ENCODE measurements at regions not wholly inside any gene's neighbourhood (a gene's known extent, or its start where the extent isn't known, plus 50 kb on each side); places are given as distances from the start of the nearest gene placed in this dataset.
"Not testable (repeated sequence)": the region's sequence is repeated elsewhere in the genome, so short reads cannot be mapped to it uniquely, and the experiment has no call there.

- H3K27me3 ChIP-seq: no peaks in the 10 kb centered on the region
- H3K4me3 ChIP-seq: no peak overlapping the region
- WGBS, 4 donors: 83 to 89% (median 86%) methylated on average over 8 to 9 of the region's 9 CpGs
- no peaks in the 10 kb centered on the region for H3K4me1 ChIP-seq
- no peaks in the 10 kb centered on the region for H3K9me3 ChIP-seq
- intact Hi-C loops (cut with DNase I): loop anchor here in 3 of 10 donors (10.0 kb wide), 2 partner anchors 221 to 1791 kb away; no protein-coding TSS in a partner anchor
- ATAC-seq: no peak
- H3K36me3 ChIP-seq: no peaks in the 10 kb centered on the region
- TF ChIP-seq POLR2A (IDR thresholded peaks at IDR 0.05) (no peak), CTCF (IDR thresholded peaks at IDR 0.05) (no peak)
- H3K27ac ChIP-seq: no peak overlapping the region
- no peak for DNase-seq
These were observed 1797.9 kb downstream of the NCAM2 start for GRCh38 chr21:22796147-22796546.

- no peak for DNase-seq
- intact Hi-C loops (cut with DNase I): no loop called here
These were observed 1805.9 kb downstream of the NCAM2 start for GRCh38 chr21:22804151-22804550.

GRCh38 chr21:22806278-22806677, 1808.1 kb downstream of the NCAM2 start:
- DNase-seq: no peak
- Histone ChIP-seq H3K36me3 (no peaks in the 10 kb centered on the region), H3K27me3 (no peaks in the 10 kb centered on the region), H3K9me3 (no peaks in the 10 kb centered on the region), H3K4me1 (no peaks in the 10 kb centered on the region), H3K4me3 (no peak overlapping the region), H3K27ac (no peak overlapping the region)
- intact Hi-C loops (cut with DNase I): no loop called here
- TF ChIP-seq CTCF (IDR thresholded peaks at IDR 0.05) (no peak), POLR2A (IDR thresholded peaks at IDR 0.05) (no peak)
- 90 to 94% (median 92%) methylated on average over 3 of the region's 3 CpGs for WGBS, 4 donors
- ATAC-seq: no peak

More at GRCh38 chr21:22804151-22804550, 1805.9 kb downstream of the NCAM2 start:
- TF ChIP-seq CTCF (IDR thresholded peaks at IDR 0.05) (no peak), POLR2A (IDR thresholded peaks at IDR 0.05) (no peak)
- Histone ChIP-seq H3K4me3 (no peak overlapping the region), H3K36me3 (no peaks in the 10 kb centered on the region), H3K27ac (no peak overlapping the region), H3K4me1 (no peaks in the 10 kb centered on the region), H3K27me3 (no peaks in the 10 kb centered on the region), H3K9me3 (no peaks in the 10 kb centered on the region)
- 56 to 70% (median 62%) methylated on average over 3 of the region's 3 CpGs for WGBS, 4 donors
- no peak for ATAC-seq

- Histone ChIP-seq H3K27me3 (no peaks in the 10 kb centered on the region), H3K4me3 (no peak overlapping the region), H3K9me3 (no peaks in the 10 kb centered on the region), H3K36me3 (no peaks in the 10 kb centered on the region), H3K4me1 (no peaks in the 10 kb centered on the region), H3K27ac (no peak overlapping the region)
- DNase-seq (no peak), ATAC-seq (no peak)
- intact Hi-C loops (cut with DNase I): no loop called here
- 44 to 84% (median 67%) methylated on average over 3 of the region's 3 CpGs for WGBS, 4 donors
- TF ChIP-seq POLR2A (IDR thresholded peaks at IDR 0.05) (no peak), CTCF (IDR thresholded peaks at IDR 0.05) (no peak)
These were observed 1815.0 kb downstream of the NCAM2 start for GRCh38 chr21:22813201-22813600.

GRCh38 chr21:22818681-22819485, 1820.7 kb downstream of the NCAM2 start:
- H3K36me3 ChIP-seq; H3K27me3 ChIP-seq; intact Hi-C loops (cut with DNase I); ATAC-seq; DNase-seq; H3K9me3 ChIP-seq; H3K4me1 ChIP-seq; H3K4me3 ChIP-seq; H3K27ac ChIP-seq: not testable (repeated sequence)
- 88 to 97% (median 93%) methylated on average over 7 to 38 of the region's 40 CpGs for WGBS, 4 donors
